HCT116 (cell line): ENCODE measurements at regions not wholly inside any gene's neighbourhood (a gene's known extent, or its start where the extent isn't known, plus 50 kb on each side); places are given as distances from the start of the nearest gene placed in this dataset.

ENCODE experiments used
- ATAC-seq: fragments of 200-7000 bp; cut with Tn5 transposase; 2 replicates; pipeline ENCODE4 v1.9.1; 2020; ENCODE audit warnings: mild to moderate bottlenecking, moderate library complexity
- BruUV-seq: library from RNA; stranded (reverse); fragments of 400-500 nt; replicated peaks from 2 replicates; lab custom pipeline; 2021; lab: Mats Ljungman, UMichigan
- CTCF ChIA-PET: fragments of 300-600 bp; sonication (Branson Sonifier 250); formaldehyde crosslinking; loops from one replicate; lab custom pipeline; 2021; ENCODE audit warnings: antibody characterized with exemption; lab: Charles Lee
- POLR2A ChIA-PET: fragments of 300-600, 350-600 bp; sonication (Branson Sonifier 250); formaldehyde crosslinking; loops from one replicate; lab custom pipeline; 2021; ENCODE audit warnings: antibody characterized with exemption; lab: Charles Lee
- RAD21 ChIA-PET, 2 experiments: fragments of 300-600 bp; sonication (Branson Sonifier 250); formaldehyde crosslinking; loops; one replicate each; lab custom pipeline; 2023; ENCODE audit warnings: low total read pairs in 2 of 2; ENCODE audit not compliant: uncharacterized antibody in 2 of 2, unreplicated experiment in 2 of 2, low non-redundant PET in 1 of 2; lab: Charles Lee
- DNase-seq: peaks from one replicate; pipeline ENCODE4 v3.0.0-alpha.2; 2010; ENCODE audit warnings: low read depth, low spot score
- H2AFZ ChIP-seq: fragments of 200-600 bp; shearing (Covaris generic), sonication (generic); 2 replicates; pipeline ENCODE4 v1.6.1; 2017; ENCODE audit warnings: low read depth, mixed run types, mixed read lengths, antibody characterized with exemption, low read length; ENCODE audit not compliant: poor library complexity, severe bottlenecking
- H3K27ac ChIP-seq: 2 replicates; pipeline ENCODE4 v1.5.1; 2012; ENCODE audit warnings: low read depth, low read length
- H3K27me3 ChIP-seq: fragments of 200-600 bp; sonication (generic); 2 replicates; pipeline ENCODE4 v1.6.1; 2016; ENCODE audit warnings: mixed run types, low read length, mixed read lengths; ENCODE audit not compliant: insufficient read depth
- H3K36me3 ChIP-seq, 2 experiments: fragments of 200-500 bp in 1 of 2; fragments of 200-600 bp in 1 of 2; sonication (Bioruptor generic) in 1 of 2; sonication (generic) in 1 of 2; 2 replicates each; pipeline versions ENCODE4 v1.5.1 to v1.6.1; 2014 to 2016; ENCODE audit warnings: low read length in 2 of 2, inconsistent platforms in 1 of 2, mixed read lengths in 1 of 2, mixed run types in 1 of 2; ENCODE audit not compliant: insufficient read depth in 2 of 2, control insufficient read depth in 1 of 2
- H3K4me1 ChIP-seq, 2 experiments: fragments of 200-600 bp in 1 of 2; sonication (generic) in 1 of 2; 2 replicates each; pipeline versions ENCODE4 v1.5.1 to v1.6.1; 2012 to 2017; ENCODE audit warnings: low read length in 2 of 2, inconsistent platforms in 1 of 2, mild to moderate bottlenecking in 1 of 2, mixed read lengths in 1 of 2, mixed run types in 1 of 2, moderate library complexity in 1 of 2; ENCODE audit not compliant: insufficient read depth in 2 of 2, control insufficient read depth in 1 of 2
- H3K4me2 ChIP-seq: fragments of 200-600 bp; sonication (generic); 2 replicates; pipeline ENCODE4 v1.6.1; 2017; ENCODE audit warnings: mixed run types, low read length, mixed read lengths
- H3K4me3 ChIP-seq, 2 experiments: fragments of 200-600 bp in 1 of 2; sonication (generic) in 1 of 2; replicated peaks in 1 of 2; 2 replicates each; pipeline ENCODE4 v1.5.1; 2011 to 2016; ENCODE audit warnings: low read length in 2 of 2, control low read depth in 1 of 2, low read depth in 1 of 2, mild to moderate bottlenecking in 1 of 2, mixed read lengths in 1 of 2, mixed run types in 1 of 2
- H3K79me2 ChIP-seq: fragments of 200-600 bp; sonication (generic); 2 replicates; pipeline ENCODE4 v1.6.1; 2017; ENCODE audit warnings: mild to moderate bottlenecking, mixed run types, low read length, moderate library complexity, mixed read lengths; ENCODE audit not compliant: insufficient read depth
- H3K9ac ChIP-seq: fragments of 200-600 bp; sonication (generic); 2 replicates; pipeline ENCODE4 v1.6.1; 2016; ENCODE audit warnings: low read length, mixed read lengths
- H3K9me2 ChIP-seq: fragments of 200-600 bp; sonication (generic), shearing (Covaris generic); 2 replicates; pipeline ENCODE4 v1.6.1; 2017; ENCODE audit warnings: mixed run types, mild to moderate bottlenecking, moderate library complexity; ENCODE audit not compliant: insufficient read depth
- H3K9me3 ChIP-seq, 2 experiments: fragments of 200-500 bp in 1 of 2; fragments of 200-600 bp in 1 of 2; sonication (Bioruptor generic) in 1 of 2; sonication (generic) in 1 of 2; 2 replicates each; pipeline ENCODE4 v1.6.1; 2014 to 2017; ENCODE audit warnings: low read length in 2 of 2, mixed read lengths in 2 of 2, inconsistent platforms in 1 of 2, low read depth in 1 of 2, mild to moderate bottlenecking in 1 of 2, mixed run types in 1 of 2, moderate library complexity in 1 of 2; ENCODE audit not compliant: control insufficient read depth in 1 of 2, insufficient read depth in 1 of 2
- H4K20me1 ChIP-seq: fragments of 200-600 bp; sonication (generic), shearing (Covaris generic); 2 replicates; pipeline ENCODE4 v1.6.1; 2017; ENCODE audit warnings: mixed run types, mild to moderate bottlenecking, moderate library complexity; ENCODE audit not compliant: insufficient read depth
- ELF1 ChIP-seq: IDR thresholded peaks from 2 replicates; pipeline ENCODE4 v1.6.1; 2012; ENCODE audit warnings: low read depth, borderline replicate concordance
- EZH2 ChIP-seq: fragments of 200-600 bp; sonication (generic); IDR thresholded peaks from 2 replicates; pipeline ENCODE4 v1.6.1; 2017; ENCODE audit warnings: antibody characterized with exemption, mixed run types
- JUND ChIP-seq: IDR thresholded peaks from 2 replicates; pipeline ENCODE4 v1.6.1; 2012
- POLR2A ChIP-seq: IDR thresholded peaks from 2 replicates; pipeline ENCODE4 v1.7.0; 2011; ENCODE audit warnings: borderline replicate concordance; ENCODE audit not compliant: insufficient read depth, insufficient read length; ENCODE audit errors: extremely low read depth
- RAD21 ChIP-seq: IDR thresholded peaks from 2 replicates; pipeline ENCODE4 v1.6.1; 2012; ENCODE audit warnings: low read depth, mild to moderate bottlenecking
- YY1 ChIP-seq: IDR thresholded peaks from 2 replicates; pipeline ENCODE4 v1.6.1; 2011; ENCODE audit warnings: low read length, low read depth, moderate library complexity, mild to moderate bottlenecking; ENCODE audit not compliant: insufficient replicate concordance; ENCODE audit errors: extremely low read depth
- intact Hi-C: fragments of 100-400 bp; cut with micrococcal nuclease; formaldehyde crosslinking; loops from 2 replicates; pipeline ENCODE4 v1.10.0; 2022
- TF ChIP-seq, protein P1 (sequence below): IDR thresholded peaks from 2 replicates; pipeline ENCODE4 v1.6.1; 2012; ENCODE audit warnings: low read depth
- TF ChIP-seq, protein P2 (sequence below), 3 experiments: fragments of 200-600 bp in 1 of 3; sonication (generic) in 1 of 3; IDR thresholded peaks in 2 of 3; conservative IDR thresholded peaks in 1 of 3; 2 replicates each; pipeline ENCODE4 v1.5.1; 2012 to 2017; ENCODE audit warnings: low read depth in 2 of 3, low read length in 2 of 3, antibody characterized with exemption in 1 of 3, borderline replicate concordance in 1 of 3, control low read depth in 1 of 3, mild to moderate bottlenecking in 1 of 3, mixed read lengths in 1 of 3, mixed run types in 1 of 3, moderate library complexity in 1 of 3; ENCODE audit not compliant: insufficient read depth in 1 of 3
- TF ChIP-seq, protein P3 (sequence below): IDR thresholded peaks from 2 replicates; pipeline ENCODE4 v1.6.1; 2012
- TF ChIP-seq, protein P4 (sequence below): IDR thresholded peaks from 2 replicates; pipeline ENCODE4 v1.6.1; 2012

DNA sequence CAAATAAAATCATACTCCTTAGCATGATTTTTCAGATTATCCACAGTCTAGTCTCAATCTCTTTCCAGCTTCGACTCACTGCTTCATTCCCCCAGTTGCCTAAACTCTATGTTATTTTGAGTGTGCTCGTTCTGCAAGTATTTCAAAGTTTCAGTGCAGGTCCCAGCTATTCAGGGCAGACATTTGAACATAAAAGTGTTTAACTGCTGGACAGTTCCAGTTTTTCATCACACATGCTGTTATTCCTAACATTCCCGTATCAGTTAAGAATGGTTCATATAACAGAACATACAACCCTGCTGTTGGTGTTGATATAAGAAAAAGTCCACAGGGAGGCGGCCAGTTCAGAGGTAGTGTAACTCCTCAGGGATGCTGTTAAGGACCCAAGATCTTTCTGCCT is 113.3 kb downstream of the SLIT2 start:
- Histone ChIP-seq H3K36me3 (no peaks in the 10 kb centered on the region), H4K20me1 (no peaks in the 10 kb centered on the region; the same call in 1 of the 2 replicates), H3K27me3 (peaks cover 43% of the 10 kb centered on the region), H3K9ac (no peak overlapping the region), H3K4me3 (no peak overlapping the region), H2AFZ (no peak overlapping the region), H3K79me2 (no peaks in the 10 kb centered on the region), H3K27ac (no peak overlapping the region), H3K4me2 (no peak overlapping the region), H3K9me3 (no peaks in the 10 kb centered on the region), H3K9me2 (no peaks in the 10 kb centered on the region), H3K4me1 (no peaks in the 10 kb centered on the region)
- ChIA-PET RAD21 (no interaction called here), CTCF (no interaction called here), POLR2A (no interaction called here)
- intact Hi-C loops: no loop called here
- ATAC-seq (no peak), DNase-seq (no peak)
- no peak for TF ChIP-seq YY1
- TF ChIP-seq, protein P1, sequence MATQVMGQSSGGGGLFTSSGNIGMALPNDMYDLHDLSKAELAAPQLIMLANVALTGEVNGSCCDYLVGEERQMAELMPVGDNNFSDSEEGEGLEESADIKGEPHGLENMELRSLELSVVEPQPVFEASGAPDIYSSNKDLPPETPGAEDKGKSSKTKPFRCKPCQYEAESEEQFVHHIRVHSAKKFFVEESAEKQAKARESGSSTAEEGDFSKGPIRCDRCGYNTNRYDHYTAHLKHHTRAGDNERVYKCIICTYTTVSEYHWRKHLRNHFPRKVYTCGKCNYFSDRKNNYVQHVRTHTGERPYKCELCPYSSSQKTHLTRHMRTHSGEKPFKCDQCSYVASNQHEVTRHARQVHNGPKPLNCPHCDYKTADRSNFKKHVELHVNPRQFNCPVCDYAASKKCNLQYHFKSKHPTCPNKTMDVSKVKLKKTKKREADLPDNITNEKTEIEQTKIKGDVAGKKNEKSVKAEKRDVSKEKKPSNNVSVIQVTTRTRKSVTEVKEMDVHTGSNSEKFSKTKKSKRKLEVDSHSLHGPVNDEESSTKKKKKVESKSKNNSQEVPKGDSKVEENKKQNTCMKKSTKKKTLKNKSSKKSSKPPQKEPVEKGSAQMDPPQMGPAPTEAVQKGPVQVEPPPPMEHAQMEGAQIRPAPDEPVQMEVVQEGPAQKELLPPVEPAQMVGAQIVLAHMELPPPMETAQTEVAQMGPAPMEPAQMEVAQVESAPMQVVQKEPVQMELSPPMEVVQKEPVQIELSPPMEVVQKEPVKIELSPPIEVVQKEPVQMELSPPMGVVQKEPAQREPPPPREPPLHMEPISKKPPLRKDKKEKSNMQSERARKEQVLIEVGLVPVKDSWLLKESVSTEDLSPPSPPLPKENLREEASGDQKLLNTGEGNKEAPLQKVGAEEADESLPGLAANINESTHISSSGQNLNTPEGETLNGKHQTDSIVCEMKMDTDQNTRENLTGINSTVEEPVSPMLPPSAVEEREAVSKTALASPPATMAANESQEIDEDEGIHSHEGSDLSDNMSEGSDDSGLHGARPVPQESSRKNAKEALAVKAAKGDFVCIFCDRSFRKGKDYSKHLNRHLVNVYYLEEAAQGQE: 0 out of 2 replicates have a peak, but pooled peaks have one; percentile 2
- no TSS peak for BruUV-seq

DNA sequence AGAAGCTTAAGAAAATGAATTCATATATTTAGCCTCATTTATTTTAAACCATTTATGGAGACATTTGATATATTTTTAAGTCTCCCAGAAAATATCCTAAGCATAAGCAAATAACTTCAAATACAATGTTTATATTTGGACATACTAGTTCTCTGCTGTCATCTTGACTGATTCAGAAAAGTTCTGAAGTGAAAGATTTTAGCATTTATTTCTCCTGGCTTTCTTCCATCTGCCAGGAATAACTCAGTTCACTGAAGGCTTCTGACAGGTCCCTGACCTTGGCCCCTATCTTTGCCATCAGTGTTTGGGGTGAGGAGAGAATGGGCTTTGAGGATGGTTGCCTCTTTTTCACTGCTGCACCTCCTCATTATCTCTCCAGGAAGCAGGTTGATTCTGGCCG is 115.7 kb downstream of the SLIT2 start:
- no TSS peak for BruUV-seq
- CTCF ChIA-PET: no interaction called here
- TF ChIP-seq, protein P2, sequence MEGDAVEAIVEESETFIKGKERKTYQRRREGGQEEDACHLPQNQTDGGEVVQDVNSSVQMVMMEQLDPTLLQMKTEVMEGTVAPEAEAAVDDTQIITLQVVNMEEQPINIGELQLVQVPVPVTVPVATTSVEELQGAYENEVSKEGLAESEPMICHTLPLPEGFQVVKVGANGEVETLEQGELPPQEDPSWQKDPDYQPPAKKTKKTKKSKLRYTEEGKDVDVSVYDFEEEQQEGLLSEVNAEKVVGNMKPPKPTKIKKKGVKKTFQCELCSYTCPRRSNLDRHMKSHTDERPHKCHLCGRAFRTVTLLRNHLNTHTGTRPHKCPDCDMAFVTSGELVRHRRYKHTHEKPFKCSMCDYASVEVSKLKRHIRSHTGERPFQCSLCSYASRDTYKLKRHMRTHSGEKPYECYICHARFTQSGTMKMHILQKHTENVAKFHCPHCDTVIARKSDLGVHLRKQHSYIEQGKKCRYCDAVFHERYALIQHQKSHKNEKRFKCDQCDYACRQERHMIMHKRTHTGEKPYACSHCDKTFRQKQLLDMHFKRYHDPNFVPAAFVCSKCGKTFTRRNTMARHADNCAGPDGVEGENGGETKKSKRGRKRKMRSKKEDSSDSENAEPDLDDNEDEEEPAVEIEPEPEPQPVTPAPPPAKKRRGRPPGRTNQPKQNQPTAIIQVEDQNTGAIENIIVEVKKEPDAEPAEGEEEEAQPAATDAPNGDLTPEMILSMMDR (IDR thresholded peaks at IDR 0.05 in 2 of 3, conservative IDR thresholded peaks at IDR 0.05 in 1 of 3; ENCODE audit: borderline replicate concordance in 1 of 3, insufficient read depth in 1 of 3, low read depth in 2 of 3, low read length in 2 of 3): no peak
- TF ChIP-seq, protein P1: no peak
- no peak for TF ChIP-seq JUND
- TF ChIP-seq, protein P3, sequence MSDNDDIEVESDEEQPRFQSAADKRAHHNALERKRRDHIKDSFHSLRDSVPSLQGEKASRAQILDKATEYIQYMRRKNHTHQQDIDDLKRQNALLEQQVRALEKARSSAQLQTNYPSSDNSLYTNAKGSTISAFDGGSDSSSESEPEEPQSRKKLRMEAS: no peak
- TF ChIP-seq, protein P4, sequence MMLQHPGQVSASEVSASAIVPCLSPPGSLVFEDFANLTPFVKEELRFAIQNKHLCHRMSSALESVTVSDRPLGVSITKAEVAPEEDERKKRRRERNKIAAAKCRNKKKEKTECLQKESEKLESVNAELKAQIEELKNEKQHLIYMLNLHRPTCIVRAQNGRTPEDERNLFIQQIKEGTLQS: no peak
- no peak for TF ChIP-seq ELF1
- TF ChIP-seq EZH2: no peak
- no peak for TF ChIP-seq RAD21
- TF ChIP-seq POLR2A: no peak

More for the DNA sequence above, 115.7 kb downstream of the SLIT2 start:
- Histone ChIP-seq H3K36me3 (no peaks in the 10 kb centered on the region), H3K4me3 (no peak overlapping the region), H4K20me1 (no peaks in the 10 kb centered on the region; the same call in 1 of the 2 replicates), H3K9me3 (no peaks in the 10 kb centered on the region), H3K9ac (no peak overlapping the region), H3K79me2 (no peaks in the 10 kb centered on the region), H3K27me3 (peaks cover 55% of the 10 kb centered on the region), H3K9me2 (no peaks in the 10 kb centered on the region), H3K27ac (no peak overlapping the region), H3K4me2 (no peak overlapping the region), H2AFZ (no peak overlapping the region), H3K4me1 (no peaks in the 10 kb centered on the region)
- no peak for DNase-seq
- POLR2A ChIA-PET: no interaction called here
- RAD21 ChIA-PET: no interaction called here
- no peak for ATAC-seq
- intact Hi-C loops: no loop called here
